ENCODE measurements at regions not wholly inside any gene's neighbourhood (a gene's known extent, or its start where the extent isn't known, plus 50 kb on each side); places are given as distances from the start of the nearest gene placed in this dataset.

DNA sequence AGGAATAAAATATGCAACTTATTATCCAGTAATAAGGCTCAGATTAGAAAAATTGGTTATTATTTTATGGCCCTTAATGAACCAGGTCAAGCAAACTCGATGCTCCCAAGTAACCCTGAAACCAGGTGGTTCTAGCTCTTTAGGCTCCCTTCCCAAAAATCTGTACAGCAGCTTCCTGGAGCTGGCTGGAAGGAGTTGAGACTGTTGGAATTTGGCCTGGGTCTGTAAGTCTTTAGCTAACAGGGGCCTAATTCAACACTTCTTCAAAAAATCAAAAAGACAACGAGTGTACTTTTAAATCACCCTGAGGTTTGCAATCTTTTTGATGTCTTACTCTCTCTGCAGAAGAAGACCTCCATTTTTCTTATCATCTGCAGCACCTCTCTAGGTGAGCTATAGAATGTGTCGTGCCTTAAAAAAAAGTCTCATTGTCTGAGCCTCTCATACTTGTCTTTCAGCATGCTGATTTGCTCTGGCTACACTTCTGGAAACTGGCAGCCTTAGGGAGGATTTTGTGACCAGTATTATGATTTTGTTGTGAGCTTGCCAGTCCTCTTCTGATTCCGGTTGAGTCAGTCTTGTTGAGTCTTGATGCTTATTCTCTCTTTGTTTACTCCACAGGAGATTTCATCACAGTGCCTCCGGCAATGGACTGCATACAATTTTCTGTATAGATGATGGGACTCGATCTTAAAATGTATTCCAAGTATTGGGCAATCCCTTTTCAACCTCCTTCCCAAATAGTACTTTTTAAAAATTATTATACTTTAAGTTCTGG is 235.0 kb upstream of the KBTBD8 start (continued):
- no peak for TF ChIP-seq ZNF529 (tag by site-specific recombination; IDR thresholded peaks at IDR 0.05; ENCODE audit: insufficient replicate concordance)
- TF ChIP-seq ZNF248 (tag by site-specific recombination; IDR thresholded peaks at IDR 0.05) = no peak
- no peak for TF ChIP-seq ZNF2 (tag by site-specific recombination; IDR thresholded peaks at IDR 0.05)
- no peak for TF ChIP-seq ZBTB48 (tag by site-specific recombination; IDR thresholded peaks at IDR 0.05)
- TF ChIP-seq ZNF549 (tag by site-specific recombination; IDR thresholded peaks at IDR 0.05) = no peak
- no peak for TF ChIP-seq ZSCAN30 (tag by site-specific recombination; IDR thresholded peaks at IDR 0.05)

DNA sequence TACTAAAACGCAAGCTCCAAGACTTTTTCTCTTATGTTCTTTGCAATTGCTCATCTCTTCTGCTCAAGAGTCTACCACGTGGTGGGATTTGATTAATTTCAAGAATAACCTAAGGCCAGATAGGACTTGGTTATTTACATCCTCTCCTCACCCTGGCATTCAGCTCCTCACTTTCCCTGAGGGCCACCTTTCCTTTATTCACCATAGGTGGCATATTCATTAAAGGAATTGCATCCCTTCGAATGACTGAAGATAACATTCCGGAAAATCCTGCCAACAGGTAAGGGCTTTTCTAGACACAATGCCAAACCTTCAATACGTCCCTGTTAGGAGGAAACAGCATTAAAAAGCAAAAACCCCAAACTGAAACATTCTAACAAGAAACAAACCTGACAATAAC is 220.0 kb upstream of the KBTBD8 start:
- Histone ChIP-seq H3K27ac (ENCODE audit: extremely low read depth, low read depth, low read length) (no peak overlapping the region), H3K4me3 (ENCODE audit: low read depth, low read length) (no peak overlapping the region), H3K9me3 (ENCODE audit: control insufficient read depth, insufficient read depth, low read depth, low read length) (no peaks in the 10 kb centered on the region), H3K36me3 (ENCODE audit: control insufficient read depth in 2 of 2, insufficient read depth in 1 of 2, low read length in 2 of 2) (no peaks in the 10 kb centered on the region), H3K4me1 (ENCODE audit: control insufficient read depth, insufficient read depth, low read length) (no peaks in the 10 kb centered on the region)
- TF ChIP-seq, protein P1, sequence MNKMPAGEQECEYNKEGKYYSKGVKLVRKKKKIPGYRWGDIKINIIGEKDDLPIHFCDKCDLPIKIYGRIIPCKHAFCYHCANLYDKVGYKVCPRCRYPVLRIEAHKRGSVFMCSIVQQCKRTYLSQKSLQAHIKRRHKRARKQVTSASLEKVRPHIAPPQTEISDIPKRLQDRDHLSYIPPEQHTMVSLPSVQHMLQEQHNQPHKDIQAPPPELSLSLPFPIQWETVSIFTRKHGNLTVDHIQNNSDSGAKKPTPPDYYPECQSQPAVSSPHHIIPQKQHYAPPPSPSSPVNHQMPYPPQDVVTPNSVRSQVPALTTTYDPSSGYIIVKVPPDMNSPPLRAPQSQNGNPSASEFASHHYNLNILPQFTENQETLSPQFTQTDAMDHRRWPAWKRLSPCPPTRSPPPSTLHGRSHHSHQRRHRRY (tag by site-specific recombination; IDR thresholded peaks at IDR 0.05) = no peak
- TF ChIP-seq ZNF202 (tag by site-specific recombination; IDR thresholded peaks at IDR 0.05; ENCODE audit: borderline replicate concordance) (no peak), YY2 (tag by site-specific recombination; IDR thresholded peaks at IDR 0.05) (no peak), ZNF677 (tag by site-specific recombination; IDR thresholded peaks at IDR 0.05) (no peak), ZNF274 (IDR thresholded peaks at IDR 0.05; ENCODE audit: low read length) (no peak), ZNF274 (tag by site-specific recombination; IDR thresholded peaks at IDR 0.05; ENCODE audit: borderline replicate concordance) (no peak), ZNF544 (tag by site-specific recombination; IDR thresholded peaks at IDR 0.05) (no peak), ZNF239 (tag by site-specific recombination; IDR thresholded peaks at IDR 0.05) (no peak), RBAK (tag by site-specific recombination; IDR thresholded peaks at IDR 0.05) (no peak), ZNF626 (tag by site-specific recombination; IDR thresholded peaks at IDR 0.05) (no peak), KLF9 (tag by site-specific recombination; IDR thresholded peaks at IDR 0.05; ENCODE audit: low read depth) (no peak), ZNF2 (tag by site-specific recombination; IDR thresholded peaks at IDR 0.05) (no peak), SALL2 (tag by site-specific recombination; IDR thresholded peaks at IDR 0.05; ENCODE audit: borderline replicate concordance) (no peak), ZSCAN23 (tag by site-specific recombination; IDR thresholded peaks at IDR 0.05) (no peak), WT1 (tag by site-specific recombination; IDR thresholded peaks at IDR 0.05) (no peak)
- TF ChIP-seq, protein P2, sequence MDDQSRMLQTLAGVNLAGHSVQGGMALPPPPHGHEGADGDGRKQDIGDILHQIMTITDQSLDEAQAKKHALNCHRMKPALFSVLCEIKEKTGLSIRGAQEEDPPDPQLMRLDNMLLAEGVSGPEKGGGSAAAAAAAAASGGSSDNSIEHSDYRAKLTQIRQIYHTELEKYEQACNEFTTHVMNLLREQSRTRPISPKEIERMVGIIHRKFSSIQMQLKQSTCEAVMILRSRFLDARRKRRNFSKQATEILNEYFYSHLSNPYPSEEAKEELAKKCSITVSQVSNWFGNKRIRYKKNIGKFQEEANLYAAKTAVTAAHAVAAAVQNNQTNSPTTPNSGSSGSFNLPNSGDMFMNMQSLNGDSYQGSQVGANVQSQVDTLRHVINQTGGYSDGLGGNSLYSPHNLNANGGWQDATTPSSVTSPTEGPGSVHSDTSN (CRISPR knock-in tag; IDR thresholded peaks at IDR 0.05) = no peak
- TF ChIP-seq, protein P3, sequence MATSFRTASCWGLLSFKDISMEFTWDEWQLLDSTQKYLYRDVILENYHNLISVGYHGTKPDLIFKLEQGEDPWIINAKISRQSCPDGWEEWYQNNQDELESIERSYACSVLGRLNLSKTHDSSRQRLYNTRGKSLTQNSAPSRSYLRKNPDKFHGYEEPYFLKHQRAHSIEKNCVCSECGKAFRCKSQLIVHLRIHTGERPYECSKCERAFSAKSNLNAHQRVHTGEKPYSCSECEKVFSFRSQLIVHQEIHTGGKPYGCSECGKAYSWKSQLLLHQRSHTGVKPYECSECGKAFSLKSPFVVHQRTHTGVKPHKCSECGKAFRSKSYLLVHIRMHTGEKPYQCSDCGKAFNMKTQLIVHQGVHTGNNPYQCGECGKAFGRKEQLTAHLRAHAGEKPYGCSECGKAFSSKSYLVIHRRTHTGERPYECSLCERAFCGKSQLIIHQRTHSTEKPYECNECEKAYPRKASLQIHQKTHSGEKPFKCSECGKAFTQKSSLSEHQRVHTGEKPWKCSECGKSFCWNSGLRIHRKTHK (tag by site-specific recombination; IDR thresholded peaks at IDR 0.05) = no peak
- TF ChIP-seq, protein P4, sequence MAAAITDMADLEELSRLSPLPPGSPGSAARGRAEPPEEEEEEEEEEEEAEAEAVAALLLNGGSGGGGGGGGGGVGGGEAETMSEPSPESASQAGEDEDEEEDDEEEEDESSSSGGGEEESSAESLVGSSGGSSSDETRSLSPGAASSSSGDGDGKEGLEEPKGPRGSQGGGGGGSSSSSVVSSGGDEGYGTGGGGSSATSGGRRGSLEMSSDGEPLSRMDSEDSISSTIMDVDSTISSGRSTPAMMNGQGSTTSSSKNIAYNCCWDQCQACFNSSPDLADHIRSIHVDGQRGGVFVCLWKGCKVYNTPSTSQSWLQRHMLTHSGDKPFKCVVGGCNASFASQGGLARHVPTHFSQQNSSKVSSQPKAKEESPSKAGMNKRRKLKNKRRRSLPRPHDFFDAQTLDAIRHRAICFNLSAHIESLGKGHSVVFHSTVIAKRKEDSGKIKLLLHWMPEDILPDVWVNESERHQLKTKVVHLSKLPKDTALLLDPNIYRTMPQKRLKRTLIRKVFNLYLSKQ (tag by site-specific recombination; IDR thresholded peaks at IDR 0.05; ENCODE audit: borderline replicate concordance) = no peak
- TF ChIP-seq, protein P5, sequence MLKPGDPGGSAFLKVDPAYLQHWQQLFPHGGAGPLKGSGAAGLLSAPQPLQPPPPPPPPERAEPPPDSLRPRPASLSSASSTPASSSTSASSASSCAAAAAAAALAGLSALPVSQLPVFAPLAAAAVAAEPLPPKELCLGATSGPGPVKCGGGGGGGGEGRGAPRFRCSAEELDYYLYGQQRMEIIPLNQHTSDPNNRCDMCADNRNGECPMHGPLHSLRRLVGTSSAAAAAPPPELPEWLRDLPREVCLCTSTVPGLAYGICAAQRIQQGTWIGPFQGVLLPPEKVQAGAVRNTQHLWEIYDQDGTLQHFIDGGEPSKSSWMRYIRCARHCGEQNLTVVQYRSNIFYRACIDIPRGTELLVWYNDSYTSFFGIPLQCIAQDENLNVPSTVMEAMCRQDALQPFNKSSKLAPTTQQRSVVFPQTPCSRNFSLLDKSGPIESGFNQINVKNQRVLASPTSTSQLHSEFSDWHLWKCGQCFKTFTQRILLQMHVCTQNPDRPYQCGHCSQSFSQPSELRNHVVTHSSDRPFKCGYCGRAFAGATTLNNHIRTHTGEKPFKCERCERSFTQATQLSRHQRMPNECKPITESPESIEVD (tag by site-specific recombination; IDR thresholded peaks at IDR 0.05) = no peak
- POLR2A ChIA-PET = no interaction called here
- CTCF ChIA-PET = no interaction called here

All from HEK293 (cell line).